Hepatic stellate cell (primary cell): ENCODE measurements at regions not wholly inside any gene's neighbourhood (a gene's known extent, or its start where the extent isn't known, plus 50 kb on each side); places are given as distances from the start of the nearest gene placed in this dataset.

Source experiments
- DNase-seq: peaks from one replicate; pipeline ENCODE4 v3.0.0; 2011; ENCODE audit warnings: low spot score

DNA sequence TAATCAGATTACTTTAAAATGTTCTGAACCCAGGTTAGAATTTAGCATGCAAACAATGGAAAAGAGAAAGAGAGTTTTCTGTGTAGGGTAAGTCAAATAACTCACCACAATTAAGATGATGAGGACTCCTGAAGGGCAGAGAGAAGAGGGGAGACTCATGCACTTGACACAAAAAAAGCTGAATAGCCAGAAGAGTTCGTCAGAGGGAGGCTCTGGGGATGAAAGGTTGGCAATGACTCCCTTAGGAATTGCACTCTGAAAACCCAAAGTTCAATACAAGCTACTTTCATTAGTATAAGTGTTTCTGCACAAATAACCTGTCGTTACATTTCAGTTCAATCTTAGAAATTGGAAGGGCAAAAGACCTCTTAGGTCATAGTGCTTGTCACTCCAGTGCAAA, 434.4 kb upstream of the PCDH9 start:
- no peak for DNase-seq

DNA sequence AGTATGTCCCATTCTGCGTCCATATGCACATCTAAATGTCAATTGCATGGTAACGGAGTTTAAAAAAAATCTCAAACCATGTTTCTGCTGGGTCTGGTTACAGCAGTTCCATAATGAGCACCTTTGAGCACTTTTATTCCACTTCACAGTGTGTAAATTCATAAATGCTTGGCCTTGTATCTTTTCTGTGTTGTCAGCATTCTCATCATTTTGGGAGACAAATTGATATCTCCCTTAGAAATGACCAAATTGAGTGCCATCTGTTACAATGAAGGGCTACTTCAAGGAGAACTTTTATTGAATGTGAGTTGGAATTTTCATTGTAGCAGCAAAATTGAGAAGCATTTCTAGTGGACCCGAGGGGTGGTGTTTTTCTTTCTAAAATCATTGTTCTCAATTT, 432.9 kb upstream of the PCDH9 start:
- DNase-seq: no peak

DNA sequence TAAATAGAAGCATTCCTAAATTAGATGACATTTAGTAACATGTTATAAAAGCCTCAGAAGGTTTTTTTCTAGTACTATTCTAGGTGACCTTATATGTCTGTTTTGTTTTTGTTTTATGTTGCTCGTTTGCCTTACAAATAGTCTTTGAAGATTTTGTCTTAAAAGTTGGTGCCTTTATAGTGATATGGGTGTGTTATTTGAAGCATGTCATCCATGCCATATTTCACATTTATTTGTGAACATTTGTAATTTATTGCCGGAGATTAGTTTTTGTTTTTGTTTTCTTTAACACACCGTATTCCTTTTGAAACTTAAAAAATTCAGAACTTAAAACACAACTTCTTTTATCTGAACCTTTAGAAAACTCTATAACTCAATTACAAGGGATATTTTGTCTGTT, 422.8 kb upstream of the PCDH9 start:
- DNase-seq: no peak

DNA sequence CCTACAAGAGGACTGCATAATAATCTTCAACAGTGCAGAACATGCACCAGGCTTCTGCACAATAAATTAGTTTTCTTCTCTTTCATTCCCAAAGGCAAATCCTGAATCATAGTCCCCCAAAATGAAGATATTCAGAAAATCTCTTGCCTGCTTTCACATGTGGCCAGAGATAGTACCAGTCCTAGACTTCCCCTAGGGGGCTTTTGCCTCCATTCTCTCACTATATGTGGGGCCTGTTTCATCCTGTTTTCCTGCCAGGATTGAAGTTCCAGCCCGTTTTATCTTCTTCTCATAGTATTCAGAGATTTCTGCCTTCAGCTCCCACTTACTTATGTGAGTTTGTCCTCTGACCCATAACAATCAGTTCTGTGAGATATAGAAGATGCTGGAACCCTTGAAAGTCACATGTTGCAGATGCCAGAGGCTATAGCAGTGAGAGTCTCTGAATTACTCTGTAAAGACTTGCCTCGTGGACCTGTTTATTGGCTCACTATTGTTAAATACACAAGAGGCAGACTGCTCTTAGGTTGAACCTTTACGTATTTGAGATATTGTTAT, 421.9 kb upstream of the PCDH9 start:
- DNase-seq: no peak

DNA sequence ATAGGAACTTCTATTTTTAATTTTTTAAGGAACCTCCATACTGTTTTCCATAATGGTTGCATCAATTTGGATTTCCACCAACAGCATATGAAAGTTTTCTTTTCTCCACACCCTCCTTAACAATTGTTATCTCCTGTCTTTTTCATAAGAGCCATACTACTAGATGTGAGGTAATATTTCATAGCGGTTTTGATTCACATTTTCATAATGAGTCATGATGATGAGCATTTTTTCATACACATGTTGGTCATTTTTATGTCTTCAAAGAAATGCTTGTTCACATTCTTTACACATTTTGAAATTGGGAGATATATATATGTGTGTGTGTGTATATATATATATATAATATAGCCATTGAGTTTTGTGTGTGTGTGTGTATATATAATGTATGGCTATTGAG, 420.3 kb upstream of the PCDH9 start:
- no peak for DNase-seq

DNA sequence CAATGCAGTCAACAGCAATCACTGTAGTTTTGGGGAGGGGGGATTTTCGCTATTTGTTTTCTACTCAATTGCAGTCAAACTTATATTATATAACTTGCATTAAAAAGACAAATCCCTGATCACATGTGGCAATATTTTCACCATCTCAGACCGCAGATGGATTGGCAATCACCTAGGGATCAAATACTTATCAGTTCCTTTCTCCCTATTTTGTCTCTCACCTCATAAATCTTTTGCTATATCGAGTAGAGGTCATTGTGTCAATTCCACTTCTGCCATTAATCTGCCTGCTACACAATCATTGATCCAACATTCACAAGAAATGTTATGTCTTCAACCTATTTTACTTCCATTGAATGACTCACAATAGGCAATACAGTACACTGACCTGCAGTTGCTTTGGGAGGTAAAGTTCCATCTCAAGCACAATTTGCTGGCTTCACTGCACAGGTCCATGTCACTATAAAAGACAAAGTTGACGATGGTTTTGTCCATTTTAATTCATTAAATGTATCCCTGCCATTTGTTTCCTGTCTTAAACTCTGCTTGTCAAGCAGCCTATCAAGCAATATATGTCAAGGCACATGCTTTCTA, 415.8 kb upstream of the PCDH9 start:
- DNase-seq: no peak

DNA sequence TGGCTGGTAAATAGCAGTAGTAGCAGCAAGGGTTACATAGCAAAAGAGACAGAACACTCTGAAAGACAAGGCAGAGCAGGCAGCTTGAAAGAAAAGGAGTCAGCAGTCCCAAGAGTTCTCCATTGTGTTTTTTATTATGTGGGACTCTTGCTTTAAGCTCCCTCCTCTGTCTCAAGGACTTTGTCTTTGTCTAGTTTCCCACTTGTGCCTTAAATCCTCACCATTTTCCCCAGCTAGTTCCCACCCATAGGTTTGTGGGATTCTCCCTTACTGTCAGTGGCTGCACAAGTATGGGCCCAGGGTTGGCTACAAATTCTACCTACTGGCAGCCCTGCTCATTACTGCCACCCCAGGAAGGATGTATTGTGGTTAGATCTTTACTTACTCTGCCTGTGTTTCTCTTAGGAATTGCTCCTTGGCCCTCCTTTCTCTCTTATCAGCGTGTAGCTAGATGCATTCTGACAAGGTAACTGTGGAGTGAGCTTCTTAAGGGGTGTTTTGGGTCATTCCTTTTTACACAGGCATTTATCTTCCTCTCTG, 413.4 kb upstream of the PCDH9 start:
- no peak for DNase-seq

DNA sequence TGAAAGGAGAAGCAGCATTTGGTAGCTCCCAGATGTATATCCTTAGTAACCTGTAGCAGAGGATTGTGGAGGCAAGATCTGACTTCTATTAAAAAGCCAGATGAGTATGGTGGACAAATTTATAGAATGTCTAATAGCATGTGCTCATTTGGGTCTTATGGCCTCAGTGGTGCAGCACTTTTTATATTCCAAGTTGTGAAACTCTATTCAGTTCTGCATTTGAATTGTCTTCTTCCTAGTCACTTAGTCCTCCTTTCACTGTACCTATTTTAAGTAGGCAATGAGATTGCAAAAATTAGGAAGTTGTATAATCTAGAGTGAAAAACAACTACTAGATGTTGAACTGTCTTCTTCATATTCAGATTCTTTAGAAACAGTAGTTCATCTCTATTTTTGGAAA, 412.5 kb upstream of the PCDH9 start:
- DNase-seq: no peak

DNA sequence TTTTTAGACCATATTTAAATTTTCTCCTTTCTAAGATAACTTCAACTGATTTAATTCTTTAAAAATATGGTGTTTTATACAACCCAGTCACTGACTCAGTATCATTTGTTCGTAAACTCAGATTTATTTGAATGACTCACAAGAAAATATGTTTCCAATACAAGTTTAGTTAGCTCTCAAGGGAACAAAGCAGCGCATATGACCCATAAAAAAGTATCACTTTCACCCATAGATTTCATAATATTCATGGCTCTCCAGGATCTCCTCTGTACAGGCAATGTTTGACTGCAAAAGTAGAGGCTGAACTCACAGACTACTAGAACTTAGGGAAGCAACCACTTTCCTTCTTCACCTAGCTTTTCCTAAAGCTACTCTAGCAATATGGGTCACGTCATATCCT, 405.6 kb upstream of the PCDH9 start:
- DNase-seq: no peak

DNA sequence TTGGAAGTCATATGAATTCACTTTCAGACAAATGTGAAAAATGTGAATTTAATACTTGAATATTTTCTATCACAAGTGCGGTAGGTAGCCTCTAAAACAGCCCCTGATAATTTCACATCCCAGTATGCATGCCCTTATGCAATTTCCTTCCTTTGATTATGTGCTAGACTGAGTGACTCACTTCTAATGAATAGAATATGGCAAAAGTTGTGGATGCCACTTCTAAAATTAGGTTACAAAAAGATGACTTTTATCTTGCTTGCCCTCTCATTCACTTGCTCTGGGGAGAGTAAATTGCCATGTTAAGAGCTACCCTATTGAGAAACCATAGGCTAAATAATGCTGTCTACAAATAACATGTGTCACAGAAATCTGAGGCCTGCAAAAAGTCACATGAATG, 402.5 kb upstream of the PCDH9 start:
- DNase-seq: no peak

DNA sequence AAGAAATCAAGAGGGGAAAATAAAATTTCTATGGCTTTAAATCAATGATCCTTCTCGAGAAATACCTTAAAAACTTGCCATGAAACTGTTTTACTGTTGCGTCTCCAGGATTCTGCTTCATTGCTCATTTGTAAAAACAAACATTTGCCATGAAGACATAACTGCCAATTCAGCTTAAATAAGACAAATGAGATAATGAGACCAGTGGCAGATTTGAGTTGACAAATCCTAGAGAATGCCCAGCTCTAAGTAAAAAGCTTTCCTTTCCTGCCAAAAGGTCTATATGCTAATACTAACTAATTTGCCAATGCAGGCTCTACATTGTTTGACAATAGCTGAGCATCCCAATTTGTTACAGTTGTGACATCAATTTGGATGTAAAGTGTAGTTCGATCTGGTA, 400.5 kb upstream of the PCDH9 start:
- DNase-seq: no peak

DNA sequence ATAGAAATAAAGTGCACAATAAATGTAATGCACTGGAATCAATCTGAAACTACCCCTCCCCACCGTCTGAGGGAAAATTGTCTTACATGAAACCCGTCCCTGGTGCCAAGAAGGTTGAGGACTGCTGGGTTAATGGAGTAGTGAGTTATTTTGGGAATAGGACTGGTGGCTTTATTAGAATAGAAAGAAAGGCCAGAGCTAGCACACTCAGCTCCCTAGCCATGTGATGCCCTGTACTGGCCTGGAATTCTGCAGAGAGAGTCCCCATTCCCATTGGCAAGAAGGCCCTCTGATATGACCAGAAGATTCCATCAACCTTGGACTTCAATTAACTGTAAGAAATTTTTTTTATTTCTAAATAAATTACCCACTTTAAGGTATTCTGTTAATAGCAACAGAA, 393.5 kb upstream of the PCDH9 start:
- DNase-seq: no peak

DNA sequence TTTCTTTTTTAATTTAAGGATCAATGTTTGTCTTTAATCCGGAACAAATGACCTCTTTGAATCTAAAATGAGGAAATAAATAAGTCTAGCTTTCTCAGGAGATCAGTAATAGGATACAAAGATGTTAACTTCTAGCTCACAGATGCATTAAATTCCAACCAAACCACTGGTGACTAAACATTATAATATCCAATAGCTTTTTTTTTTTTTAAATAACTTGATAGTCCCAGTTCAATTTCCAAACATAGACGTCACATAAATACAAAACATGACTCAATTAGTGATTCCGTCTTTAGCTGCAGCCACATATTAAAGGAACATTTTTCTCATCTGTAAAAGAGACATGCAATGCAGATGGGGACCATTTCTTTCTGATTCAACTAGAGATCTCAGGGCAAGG, 390.5 kb upstream of the PCDH9 start:
- DNase-seq: no peak

DNA sequence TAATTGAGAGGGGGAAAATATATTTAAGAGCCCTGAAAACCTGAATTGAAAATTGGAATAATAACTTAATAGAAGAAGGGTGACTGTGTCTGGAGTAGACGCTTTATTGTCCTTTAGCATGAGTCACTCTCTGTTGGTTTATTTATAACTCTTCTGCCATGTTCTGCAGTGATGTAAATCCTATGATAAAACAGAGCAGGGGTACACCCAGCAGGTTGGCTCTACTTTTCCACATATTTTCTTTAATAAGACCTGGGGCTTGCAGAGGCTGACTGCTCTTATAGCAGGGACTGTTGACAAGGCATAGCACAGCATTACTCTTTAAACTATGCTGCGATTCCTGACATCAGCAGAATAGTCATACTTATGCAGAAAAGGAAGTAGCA, 389.9 kb upstream of the PCDH9 start:
- DNase-seq: peak; percentile 9

DNA sequence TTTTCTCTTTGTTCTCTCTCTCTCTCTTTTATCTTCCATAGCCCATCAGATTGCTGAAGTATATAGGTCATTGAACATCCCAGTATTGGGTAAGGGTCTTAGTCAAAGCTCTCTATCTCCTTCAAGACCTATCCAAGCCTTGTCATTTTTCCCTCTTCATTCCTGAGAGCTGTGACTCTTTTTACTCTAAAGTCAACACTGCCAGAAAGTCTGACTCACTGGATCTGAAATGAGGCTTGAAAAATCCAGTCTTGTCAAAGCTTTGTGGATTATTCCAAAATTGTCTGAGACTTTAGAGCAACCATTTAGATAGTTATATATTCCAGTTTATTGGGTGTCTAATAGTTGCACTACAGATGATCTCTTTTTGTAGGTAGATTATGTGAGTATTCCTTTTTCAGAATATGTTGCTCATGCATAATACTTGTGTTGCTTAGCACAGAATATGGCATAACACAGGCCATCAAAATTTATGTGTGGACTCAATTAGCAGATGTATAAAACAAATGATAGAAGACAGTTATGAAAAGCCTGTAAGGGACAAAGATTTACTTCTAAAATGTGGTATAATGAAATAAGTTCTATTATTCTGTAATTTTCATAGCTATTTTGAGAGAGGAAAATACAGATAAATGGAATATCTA, 389.3 kb upstream of the PCDH9 start:
- DNase-seq: peak; percentile 11

DNA sequence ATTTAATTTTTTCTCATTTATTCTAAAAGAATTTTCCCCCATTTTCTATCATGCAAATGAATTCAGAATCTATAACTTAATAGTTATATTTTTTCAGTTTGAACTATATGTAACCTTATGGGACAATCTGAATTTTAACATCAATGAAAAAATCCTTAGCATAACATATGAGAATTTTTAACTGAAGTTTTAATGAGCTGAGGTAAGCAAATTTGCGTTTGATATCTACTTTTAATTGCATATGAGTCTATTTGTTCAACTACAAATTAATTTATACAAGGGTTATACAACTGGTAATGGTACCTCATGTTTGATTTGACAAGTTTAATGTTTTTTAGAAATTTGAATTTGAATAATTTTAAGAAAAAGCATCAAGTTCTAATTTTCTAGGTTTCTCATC, 384.4 kb upstream of the PCDH9 start:
- no peak for DNase-seq

DNA sequence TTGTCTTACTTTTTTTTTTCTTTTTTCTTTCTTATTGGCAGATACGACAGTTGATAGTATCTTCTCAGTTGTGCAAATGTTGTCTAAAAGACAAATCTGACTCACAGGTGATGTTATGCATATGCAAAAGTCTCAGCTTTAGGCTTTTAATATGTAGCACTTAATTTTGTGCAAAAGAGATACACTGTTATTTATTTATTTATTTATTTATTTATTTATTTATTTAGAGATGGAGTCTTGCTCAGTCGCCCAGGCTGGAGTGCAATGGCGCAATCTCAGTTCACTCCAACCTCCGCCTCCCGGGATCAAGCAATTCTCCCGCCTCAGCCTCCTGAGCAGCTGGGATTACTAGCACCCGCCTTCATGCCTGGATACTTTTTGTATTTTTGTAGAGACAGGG, 383.9 kb upstream of the PCDH9 start:
- DNase-seq: no peak

DNA sequence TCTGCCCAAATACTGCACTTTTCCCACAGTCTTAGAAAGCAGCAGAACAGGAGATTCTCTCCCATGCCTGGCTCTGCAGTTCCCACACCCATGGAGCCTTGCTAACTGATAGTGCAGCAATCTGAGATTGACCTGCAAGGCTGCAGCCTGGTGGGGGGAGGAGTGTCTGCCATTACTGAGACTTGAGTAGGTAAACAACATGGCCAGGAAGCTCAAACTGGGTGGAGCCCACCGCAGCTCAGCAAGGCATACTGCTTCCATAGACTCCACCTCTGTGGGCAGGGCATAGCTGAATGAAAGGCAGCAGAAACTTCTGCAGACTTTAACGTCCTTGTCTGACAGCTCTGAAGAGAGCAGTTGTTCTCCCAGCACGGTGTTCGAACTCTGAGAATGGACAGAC, 358.5 kb upstream of the PCDH9 start:
- no peak for DNase-seq

DNA sequence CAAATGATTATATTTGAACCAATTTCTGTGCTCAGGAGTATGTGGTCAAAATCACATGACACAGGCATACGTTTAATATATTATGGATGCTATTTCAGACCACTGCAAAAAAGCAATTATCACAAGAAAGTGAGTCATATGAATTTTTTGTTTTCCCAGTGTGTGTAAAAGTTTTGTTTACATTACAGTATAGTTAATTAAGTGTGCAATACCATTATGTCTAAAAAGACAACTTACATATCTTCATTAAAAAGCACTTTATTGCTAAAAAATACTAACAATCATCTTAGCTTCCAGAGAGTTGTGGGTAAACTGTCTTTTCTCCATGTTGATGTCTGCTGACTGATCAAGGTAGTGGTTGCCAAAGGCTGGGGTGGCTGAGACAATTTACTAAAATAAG, 347.2 kb upstream of the PCDH9 start:
- DNase-seq: no peak

DNA sequence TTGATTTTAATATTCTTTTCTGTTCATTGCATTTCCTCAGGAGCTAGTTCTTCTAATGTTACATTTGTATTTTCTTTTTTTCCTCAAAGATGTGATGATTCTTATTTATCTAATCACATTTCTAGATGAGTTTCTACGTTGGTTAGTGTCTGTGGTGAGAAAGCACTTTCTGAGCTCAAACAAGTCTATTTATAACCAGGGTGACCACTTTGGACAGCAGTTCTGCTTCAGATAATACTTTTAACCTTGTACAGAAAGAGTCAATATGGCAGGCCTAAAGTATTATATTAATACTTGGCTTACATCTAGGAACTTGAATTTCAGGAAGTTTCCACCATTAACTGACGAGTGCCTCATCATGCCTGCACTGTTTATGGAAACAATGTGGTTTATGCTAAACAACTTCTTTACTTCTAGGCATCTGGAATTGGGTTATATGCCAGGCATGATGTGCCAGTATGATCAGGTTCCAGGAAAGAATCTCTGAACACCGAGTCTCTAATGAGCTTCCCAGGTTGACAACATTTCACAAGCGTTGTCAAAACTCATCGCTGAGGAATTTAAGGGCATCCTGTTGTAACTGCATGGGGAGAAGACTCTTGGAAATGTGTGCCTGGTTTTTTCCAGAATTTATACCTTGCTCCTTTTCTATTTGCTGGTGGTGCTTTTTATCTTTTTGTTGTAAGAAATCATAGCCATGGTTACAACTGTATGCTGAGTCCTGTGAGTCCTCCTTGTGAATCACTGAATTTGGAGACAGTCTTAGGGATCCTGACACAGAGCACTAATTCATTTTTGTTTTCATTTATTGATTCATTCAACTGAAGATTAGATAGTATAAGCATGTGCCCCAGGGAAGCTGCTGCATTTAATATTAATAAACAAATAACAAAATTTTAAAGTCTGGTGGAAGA, 344.4 kb upstream of the PCDH9 start:
- DNase-seq: no peak

DNA sequence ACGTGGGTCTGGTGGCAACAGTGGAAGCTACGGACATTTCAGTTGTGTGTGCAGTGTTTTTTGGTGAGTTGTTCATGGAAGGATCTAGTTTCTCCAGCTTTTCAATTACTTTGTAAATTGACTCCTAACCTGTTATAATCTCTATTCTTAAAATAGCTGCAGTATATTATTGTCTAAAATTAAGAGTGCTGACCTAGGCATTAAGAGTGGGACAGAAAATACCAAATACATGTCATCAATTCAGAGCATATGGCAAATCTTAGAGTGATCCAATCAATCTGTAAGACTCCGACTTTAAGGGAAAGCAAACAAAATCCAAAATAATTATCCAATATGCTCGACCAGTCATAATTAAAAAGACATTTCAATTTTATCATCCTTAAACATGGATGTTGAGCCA, 338.1 kb upstream of the PCDH9 start:
- no peak for DNase-seq

DNA sequence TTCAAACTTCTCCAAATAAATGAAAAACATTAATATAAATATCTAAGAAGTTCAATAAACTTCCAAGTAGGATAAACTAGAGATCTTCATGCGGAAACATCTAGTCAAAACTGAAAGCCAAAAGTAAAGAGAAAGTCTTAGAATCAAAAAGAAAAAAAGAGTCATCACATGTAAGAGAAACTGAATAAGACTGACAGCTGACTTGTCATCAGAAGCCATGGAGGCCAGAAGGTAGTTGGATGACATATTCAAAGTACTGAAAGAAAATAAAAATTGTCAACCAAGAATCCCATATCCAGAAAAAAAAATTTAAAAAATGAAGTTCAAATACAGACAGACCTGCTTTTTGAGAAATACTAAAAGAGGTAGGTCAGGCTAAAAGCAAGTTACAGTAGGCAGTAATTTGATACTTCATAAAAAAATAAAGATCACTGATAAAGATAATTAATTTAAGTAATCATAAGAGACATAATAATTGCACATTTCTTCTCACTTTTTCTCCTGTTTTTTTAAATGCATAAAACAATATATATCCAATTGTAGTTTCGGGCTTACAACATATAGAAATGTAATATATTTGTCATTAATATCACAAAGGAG, 327.6 kb upstream of the PCDH9 start:
- no peak for DNase-seq
